Endothelial cell (in vitro differentiated cells): ENCODE measurements at regions not wholly inside any gene's neighbourhood (a gene's known extent, or its start where the extent isn't known, plus 50 kb on each side); places are given as distances from the start of the nearest gene placed in this dataset.
"Not testable (repeated sequence)": the region's sequence is repeated elsewhere in the genome, so short reads cannot be mapped to it uniquely, and the experiment has no call there.

ENCODE experiments used
- DNase-seq: peaks from one replicate; pipeline ENCODE4 v3.0.0; 2021; ENCODE audit warnings: low spot score
- H3K27ac Mint-ChIP-seq: one replicate; pipeline ENCODE4 v1.8.0; 2021; ENCODE audit warnings: mixed read lengths, inconsistent platforms; ENCODE audit not compliant: unreplicated experiment
- H3K27me3 Mint-ChIP-seq: one replicate; pipeline ENCODE4 v1.8.0; 2021; ENCODE audit warnings: mild to moderate bottlenecking, moderate library complexity, mixed read lengths, inconsistent platforms; ENCODE audit not compliant: unreplicated experiment
- H3K36me3 Mint-ChIP-seq: one replicate; pipeline ENCODE4 v1.8.0; 2021; ENCODE audit warnings: mild to moderate bottlenecking, low read depth, mixed read lengths, inconsistent platforms; ENCODE audit not compliant: unreplicated experiment
- H3K4me1 Mint-ChIP-seq: one replicate; pipeline ENCODE4 v1.8.0; 2021; ENCODE audit warnings: mild to moderate bottlenecking, mixed read lengths, inconsistent platforms; ENCODE audit not compliant: unreplicated experiment
- H3K4me3 Mint-ChIP-seq: one replicate; pipeline ENCODE4 v1.8.0; 2021; ENCODE audit warnings: mild to moderate bottlenecking, mixed read lengths, inconsistent platforms; ENCODE audit not compliant: unreplicated experiment
- H3K9me3 Mint-ChIP-seq: one replicate; pipeline ENCODE4 v1.8.0; 2021; ENCODE audit warnings: mixed read lengths, inconsistent platforms; ENCODE audit not compliant: unreplicated experiment
- CTCF ChIP-seq: fragments of 200-600 bp; sonication (generic); IDR thresholded peaks from one replicate; pipeline ENCODE4 v1.5.0; 2021; ENCODE audit warnings: antibody characterized with exemption; ENCODE audit not compliant: unreplicated experiment

DNA sequence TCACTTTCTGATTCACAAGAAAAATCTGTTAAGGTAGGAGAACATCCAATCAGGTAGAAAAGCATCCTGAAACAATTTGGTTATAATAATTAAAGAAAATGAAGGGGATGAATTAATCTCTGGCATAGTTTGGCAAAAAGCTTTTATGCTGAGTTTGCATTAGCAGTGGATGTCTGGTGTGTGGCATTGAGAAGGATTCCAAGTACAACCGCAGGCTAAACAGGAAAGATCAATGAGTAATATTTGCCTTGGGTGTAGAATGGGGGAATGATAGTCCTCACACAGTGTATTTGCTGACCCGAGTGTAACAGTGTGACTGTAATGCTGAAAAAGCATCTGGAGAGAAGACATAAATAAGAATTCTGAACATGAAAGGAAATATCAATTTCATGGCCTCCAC lies 68.3 kb upstream of the SESTD1 start:
- Mint-ChIP-seq H3K4me3 (no peak overlapping the region), H3K36me3 (no peaks in the 10 kb centered on the region), H3K27ac (no peak overlapping the region), H3K27me3 (no peaks in the 10 kb centered on the region), H3K9me3 (no peaks in the 10 kb centered on the region), H3K4me1 (no peaks in the 10 kb centered on the region)
- TF ChIP-seq CTCF, result no peak
- no peak for DNase-seq

DNA sequence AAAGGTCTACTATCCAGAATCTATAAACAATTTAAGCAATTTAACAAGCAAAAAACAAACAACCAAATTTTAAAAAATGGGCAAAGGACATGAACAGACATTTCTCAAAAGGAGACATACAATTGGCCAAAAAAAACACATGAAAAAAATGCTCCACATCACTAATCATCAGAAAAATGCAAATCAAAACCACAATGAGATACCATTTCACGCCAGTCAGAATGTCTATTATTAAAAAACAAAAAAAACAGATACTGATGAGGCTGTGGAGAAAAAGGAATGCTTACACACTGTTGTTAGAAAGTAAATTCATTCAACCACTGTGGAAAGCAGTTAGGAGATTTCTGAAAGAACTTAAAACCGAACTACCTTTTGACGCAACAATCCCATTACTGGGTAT lies 66.4 kb upstream of the SESTD1 start:
- Mint-ChIP-seq H3K36me3 (no peaks in the 10 kb centered on the region), H3K4me1 (no peaks in the 10 kb centered on the region), H3K9me3 (no peaks in the 10 kb centered on the region), H3K4me3 (no peak overlapping the region), H3K27me3 (no peaks in the 10 kb centered on the region), H3K27ac (no peak overlapping the region)
- DNase-seq, result no peak
- no peak for TF ChIP-seq CTCF

GRCh38 chr2:179322289-179322688 lies 57.7 kb upstream of the SESTD1 start:
- Mint-ChIP-seq H3K27ac (no peak overlapping the region), H3K4me1 (no peaks in the 10 kb centered on the region), H3K4me3 (no peak overlapping the region), H3K27me3 (no peaks in the 10 kb centered on the region), H3K9me3 (no peaks in the 10 kb centered on the region), H3K36me3 (no peaks in the 10 kb centered on the region)
- TF ChIP-seq CTCF, result no peak
- no peak for DNase-seq

- H3K9me3 Mint-ChIP-seq, H3K36me3 Mint-ChIP-seq, H3K4me3 Mint-ChIP-seq, H3K27ac Mint-ChIP-seq, DNase-seq, H3K27me3 Mint-ChIP-seq, H3K4me1 Mint-ChIP-seq: not testable (repeated sequence)
These were observed 56.4 kb upstream of the SESTD1 start for GRCh38 chr2:179321034-179321433.

- H3K9me3 Mint-ChIP-seq, H3K27me3 Mint-ChIP-seq, H3K4me1 Mint-ChIP-seq, H3K36me3 Mint-ChIP-seq, H3K27ac Mint-ChIP-seq, H3K4me3 Mint-ChIP-seq, DNase-seq: not testable (repeated sequence)
These were observed 50.1 kb upstream of the SESTD1 start for GRCh38 chr2:179314729-179315128.
